HL-60 (cell line): ENCODE measurements at regions not wholly inside any gene's neighbourhood (a gene's known extent, or its start where the extent isn't known, plus 50 kb on each side); places are given as distances from the start of the nearest gene placed in this dataset.

ENCODE experiments used
- DNase-seq, 2 experiments: peaks; one replicate each; pipeline ENCODE4 v3.0.0-alpha.2; 2010 to 2020; ENCODE audit warnings: low read depth in 1 of 2, low spot score in 1 of 2
- H3K27ac ChIP-seq: fragments of 250-450 bp; sonication (Bioruptor Pico); replicated peaks from 2 replicates; pipeline ENCODE4 v1.5.1; 2020; ENCODE audit warnings: mild to moderate bottlenecking, moderate library complexity
- H3K27me3 ChIP-seq: fragments of 250-450 bp; sonication (Bioruptor Pico); 2 replicates; pipeline ENCODE4 v1.5.1; 2021; ENCODE audit warnings: mild to moderate bottlenecking, moderate library complexity; ENCODE audit not compliant: insufficient read depth, poor library complexity, severe bottlenecking
- H3K4me3 ChIP-seq: replicated peaks from 2 replicates; pipeline ENCODE4 v1.5.1; 2011; ENCODE audit warnings: mild to moderate bottlenecking, control low read depth, low read length; ENCODE audit not compliant: insufficient read depth
- CTCF ChIP-seq: IDR thresholded peaks from one replicate; pipeline ENCODE4 v1.5.1; 2011; ENCODE audit warnings: low read length, control low read depth, inconsistent platforms; ENCODE audit not compliant: insufficient read depth
- GABPA ChIP-seq: IDR thresholded peaks from 2 replicates; pipeline ENCODE4 v1.6.1; 2012; ENCODE audit warnings: low read depth
- POLR2AphosphoS5 ChIP-seq: IDR thresholded peaks from 2 replicates; pipeline ENCODE4 v1.6.1; 2012; ENCODE audit warnings: low read depth
- REST ChIP-seq: IDR thresholded peaks from 2 replicates; pipeline ENCODE4 v1.6.1; 2012; ENCODE audit warnings: low read depth; ENCODE audit not compliant: insufficient replicate concordance
- SPI1 ChIP-seq: IDR thresholded peaks from 2 replicates; pipeline ENCODE4 v1.6.1; 2012; ENCODE audit warnings: low read depth, mild to moderate bottlenecking, borderline replicate concordance

GRCh38 chr9:3773362-3774060, 247.7 kb upstream of the RFX3 start:
- Histone ChIP-seq H3K27me3 (no peaks in the 10 kb centered on the region), H3K4me3 (no peak overlapping the region), H3K27ac (no peak overlapping the region)
- no peak for DNase-seq
- TF ChIP-seq POLR2AphosphoS5, result no peak
- no peak for TF ChIP-seq CTCF
- no peak for TF ChIP-seq REST
- TF ChIP-seq GABPA, result no peak
- TF ChIP-seq SPI1, result no peak

GRCh38 chr9:3769646-3770045, 243.8 kb upstream of the RFX3 start:
- Histone ChIP-seq H3K27ac (no peak overlapping the region), H3K27me3 (no peaks in the 10 kb centered on the region), H3K4me3 (no peak overlapping the region)
- TF ChIP-seq CTCF, result no peak
- no peak for TF ChIP-seq POLR2AphosphoS5
- no peak for TF ChIP-seq SPI1
- no peak for TF ChIP-seq REST
- no peak for TF ChIP-seq GABPA
- DNase-seq, result no peak

- H3K27me3 ChIP-seq, result no peaks in the 10 kb centered on the region
- no peak for DNase-seq
- TF ChIP-seq CTCF (no peak), POLR2AphosphoS5 (no peak)
- H3K4me3 ChIP-seq, result no peak overlapping the region
- H3K27ac ChIP-seq, result no peak overlapping the region
Measured at GRCh38 chr9:3768712-3769457, 243.1 kb upstream of the RFX3 start.

- no peak for TF ChIP-seq GABPA
- TF ChIP-seq REST, result no peak
- no peak overlapping the region for H3K4me3 ChIP-seq
- H3K27me3 ChIP-seq, result no peaks in the 10 kb centered on the region
- no peak for DNase-seq
- no peak overlapping the region for H3K27ac ChIP-seq
Measured at GRCh38 chr9:3768286-3768685, 242.5 kb upstream of the RFX3 start.
